Prostate gland (tissue), 2 donors: ENCODE measurements at regions not wholly inside any gene's neighbourhood (a gene's known extent, or its start where the extent isn't known, plus 50 kb on each side); places are given as distances from the start of the nearest gene placed in this dataset.

ENCODE experiments used
- POLR2A ChIP-seq: fragments of 450-650 bp; IDR thresholded peaks from one replicate; pipeline ENCODE4 v1.6.1; 2016; ENCODE audit warnings: antibody characterized with exemption, mild to moderate bottlenecking
- POLR2AphosphoS5 ChIP-seq: sonication (generic); formaldehyde crosslinking; IDR thresholded peaks from one replicate; pipeline ENCODE4 v1.6.1; 2017; ENCODE audit warnings: antibody characterized with exemption
- TF ChIP-seq, protein P1 (sequence below), 4 experiments: fragments of 200-600 bp in 2 of 4; fragments of 450-650 bp in 2 of 4; sonication (generic) in 2 of 4; IDR thresholded peaks; 1 replicate in 3 of 4; 2 replicates in 1 of 4; pipeline ENCODE4 v1.5.1; 2016 to 2019; ENCODE audit warnings: antibody characterized with exemption in 4 of 4, mild to moderate bottlenecking in 2 of 4, moderate library complexity in 2 of 4

GRCh38 chr14:22479132-22479531 lies 109.9 kb downstream of the DAD1 start:
- no peak for TF ChIP-seq POLR2AphosphoS5
- TF ChIP-seq, protein P1, sequence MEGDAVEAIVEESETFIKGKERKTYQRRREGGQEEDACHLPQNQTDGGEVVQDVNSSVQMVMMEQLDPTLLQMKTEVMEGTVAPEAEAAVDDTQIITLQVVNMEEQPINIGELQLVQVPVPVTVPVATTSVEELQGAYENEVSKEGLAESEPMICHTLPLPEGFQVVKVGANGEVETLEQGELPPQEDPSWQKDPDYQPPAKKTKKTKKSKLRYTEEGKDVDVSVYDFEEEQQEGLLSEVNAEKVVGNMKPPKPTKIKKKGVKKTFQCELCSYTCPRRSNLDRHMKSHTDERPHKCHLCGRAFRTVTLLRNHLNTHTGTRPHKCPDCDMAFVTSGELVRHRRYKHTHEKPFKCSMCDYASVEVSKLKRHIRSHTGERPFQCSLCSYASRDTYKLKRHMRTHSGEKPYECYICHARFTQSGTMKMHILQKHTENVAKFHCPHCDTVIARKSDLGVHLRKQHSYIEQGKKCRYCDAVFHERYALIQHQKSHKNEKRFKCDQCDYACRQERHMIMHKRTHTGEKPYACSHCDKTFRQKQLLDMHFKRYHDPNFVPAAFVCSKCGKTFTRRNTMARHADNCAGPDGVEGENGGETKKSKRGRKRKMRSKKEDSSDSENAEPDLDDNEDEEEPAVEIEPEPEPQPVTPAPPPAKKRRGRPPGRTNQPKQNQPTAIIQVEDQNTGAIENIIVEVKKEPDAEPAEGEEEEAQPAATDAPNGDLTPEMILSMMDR (IDR thresholded peaks at IDR 0.05): no peak
- no peak for TF ChIP-seq POLR2A
